ENCODE measurements at regions not wholly inside any gene's neighbourhood (a gene's known extent, or its start where the extent isn't known, plus 50 kb on each side); places are given as distances from the start of the nearest gene placed in this dataset.

GRCh38 chr14:65329481-65329880 lies 83.0 kb upstream of the FUT8 start:
- no peak for TF ChIP-seq PBX3 (IDR thresholded peaks at IDR 0.05)
- no peak for TF ChIP-seq RCOR1 (IDR thresholded peaks at IDR 0.05; ENCODE audit: low read length)
- no peak for TF ChIP-seq SIN3A (IDR thresholded peaks at IDR 0.05; ENCODE audit: borderline replicate concordance, low read depth, low read length)
- no peak for TF ChIP-seq TAF1 (IDR thresholded peaks at IDR 0.05; ENCODE audit: borderline replicate concordance, low read depth, low read length)
- Histone ChIP-seq H3K9me3 (no peaks in the 10 kb centered on the region), H3K9ac (no peak overlapping the region), H3K4me1 (ENCODE audit: control insufficient read depth in 1 of 2, insufficient read depth in 2 of 2, low read depth in 1 of 2, low read length in 1 of 2) (peaks cover 2 to 7% of the 10 kb centered on the region in 2 experiments; a peak in 2 of 4 replicates), H3K27ac (ENCODE audit: low read depth in 2 of 2, low read length in 1 of 2) (no peak overlapping the region), H2AFZ (ENCODE audit: low read depth) (no peak overlapping the region), H3K4me3 (ENCODE audit: low read depth in 2 of 2, low read length in 1 of 2) (no peak overlapping the region), H3K9me2 (no peaks in the 10 kb centered on the region), H3K4me2 (no peak overlapping the region), H3F3A (replicated peaks; ENCODE audit: insufficient read depth) (no peaks in the 10 kb centered on the region), H3K36me3 (replicated peaks in 1 of 2; ENCODE audit: control insufficient read depth in 1 of 2, insufficient read depth in 2 of 2, low read length in 1 of 2) (no peaks in the 10 kb centered on the region), H3K79me2 (ENCODE audit: insufficient read depth) (no peaks in the 10 kb centered on the region), H4K20me1 (ENCODE audit: insufficient read depth) (no peaks in the 10 kb centered on the region), H3K27me3 (ENCODE audit: insufficient read depth) (no peaks in the 10 kb centered on the region)
- POLR2A ChIA-PET, result no interaction called here
- DNase-seq, result no peak
- CTCF ChIA-PET, result interaction anchor here (0.8 kb wide), 1 partner anchor 17 kb away, joined by 3 read pairs; no protein-coding TSS in a partner anchor
- WGBS (ENCODE audit: low lambda C conversion rate), result 97% methylated on average over 2 of the region's 2 CpGs

DNA sequence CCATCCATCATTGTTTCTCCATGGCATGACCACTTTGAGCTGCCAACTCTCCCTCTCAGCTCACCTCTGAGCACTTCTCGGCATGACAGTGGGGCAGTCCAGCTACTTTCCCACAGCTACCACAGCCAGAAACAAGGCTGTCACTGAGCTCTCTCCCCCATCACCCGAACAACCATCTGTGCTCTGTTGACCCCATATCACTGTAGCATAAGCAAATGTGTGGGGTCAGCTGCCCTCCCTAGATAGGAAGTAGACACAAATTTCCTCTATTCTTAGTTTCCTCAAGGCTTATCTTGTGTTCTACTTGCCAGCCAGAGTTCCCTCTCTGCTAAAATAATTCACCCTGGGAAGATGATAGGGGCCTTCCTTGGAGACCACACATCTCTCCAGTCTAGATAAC lies 82.6 kb upstream of the FUT8 start:
- Histone ChIP-seq H2AFZ (ENCODE audit: low read depth) (no peak overlapping the region), H4K20me1 (ENCODE audit: insufficient read depth) (no peaks in the 10 kb centered on the region), H3K4me2 (no peak overlapping the region), H3K9me2 (no peaks in the 10 kb centered on the region), H3K36me3 (replicated peaks in 1 of 2; ENCODE audit: control insufficient read depth in 1 of 2, insufficient read depth in 2 of 2, low read length in 1 of 2) (no peaks in the 10 kb centered on the region), H3K9me3 (no peaks in the 10 kb centered on the region), H3K4me1 (ENCODE audit: control insufficient read depth in 1 of 2, insufficient read depth in 2 of 2, low read depth in 1 of 2, low read length in 1 of 2) (peaks cover 5 to 7% of the 10 kb centered on the region in 2 experiments; a peak in 2 of 4 replicates), H3K4me3 (ENCODE audit: low read depth in 2 of 2, low read length in 1 of 2) (no peak overlapping the region), H3F3A (replicated peaks; ENCODE audit: insufficient read depth) (no peaks in the 10 kb centered on the region), H3K27ac (ENCODE audit: low read depth in 2 of 2, low read length in 1 of 2) (no peak overlapping the region; a peak in 1 of 4 replicates), H3K27me3 (ENCODE audit: insufficient read depth) (no peaks in the 10 kb centered on the region), H3K79me2 (ENCODE audit: insufficient read depth) (no peaks in the 10 kb centered on the region), H3K9ac (no peak overlapping the region)
- CTCF ChIA-PET, result no interaction called here
- TF ChIP-seq JUND (IDR thresholded peaks at IDR 0.05), result no peak
- no peak for TF ChIP-seq YY1 (IDR thresholded peaks at IDR 0.05; ENCODE audit: low read depth)
- TF ChIP-seq MXI1 (IDR thresholded peaks at IDR 0.05; ENCODE audit: low read depth, low read length), result no peak
- no peak for TF ChIP-seq SMC3 (IDR thresholded peaks at IDR 0.05; ENCODE audit: low read depth, low read length)
- TF ChIP-seq, protein P1, sequence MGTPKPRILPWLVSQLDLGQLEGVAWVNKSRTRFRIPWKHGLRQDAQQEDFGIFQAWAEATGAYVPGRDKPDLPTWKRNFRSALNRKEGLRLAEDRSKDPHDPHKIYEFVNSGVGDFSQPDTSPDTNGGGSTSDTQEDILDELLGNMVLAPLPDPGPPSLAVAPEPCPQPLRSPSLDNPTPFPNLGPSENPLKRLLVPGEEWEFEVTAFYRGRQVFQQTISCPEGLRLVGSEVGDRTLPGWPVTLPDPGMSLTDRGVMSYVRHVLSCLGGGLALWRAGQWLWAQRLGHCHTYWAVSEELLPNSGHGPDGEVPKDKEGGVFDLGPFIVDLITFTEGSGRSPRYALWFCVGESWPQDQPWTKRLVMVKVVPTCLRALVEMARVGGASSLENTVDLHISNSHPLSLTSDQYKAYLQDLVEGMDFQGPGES (IDR thresholded peaks at IDR 0.05; ENCODE audit: low read depth, low read length), result no peak
- TF ChIP-seq, protein P2, sequence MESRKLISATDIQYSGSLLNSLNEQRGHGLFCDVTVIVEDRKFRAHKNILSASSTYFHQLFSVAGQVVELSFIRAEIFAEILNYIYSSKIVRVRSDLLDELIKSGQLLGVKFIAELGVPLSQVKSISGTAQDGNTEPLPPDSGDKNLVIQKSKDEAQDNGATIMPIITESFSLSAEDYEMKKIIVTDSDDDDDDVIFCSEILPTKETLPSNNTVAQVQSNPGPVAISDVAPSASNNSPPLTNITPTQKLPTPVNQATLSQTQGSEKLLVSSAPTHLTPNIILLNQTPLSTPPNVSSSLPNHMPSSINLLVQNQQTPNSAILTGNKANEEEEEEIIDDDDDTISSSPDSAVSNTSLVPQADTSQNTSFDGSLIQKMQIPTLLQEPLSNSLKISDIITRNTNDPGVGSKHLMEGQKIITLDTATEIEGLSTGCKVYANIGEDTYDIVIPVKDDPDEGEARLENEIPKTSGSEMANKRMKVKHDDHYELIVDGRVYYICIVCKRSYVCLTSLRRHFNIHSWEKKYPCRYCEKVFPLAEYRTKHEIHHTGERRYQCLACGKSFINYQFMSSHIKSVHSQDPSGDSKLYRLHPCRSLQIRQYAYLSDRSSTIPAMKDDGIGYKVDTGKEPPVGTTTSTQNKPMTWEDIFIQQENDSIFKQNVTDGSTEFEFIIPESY (IDR thresholded peaks at IDR 0.05; ENCODE audit: borderline replicate concordance, low read depth), result no peak
- TF ChIP-seq NFIC (IDR thresholded peaks at IDR 0.05; ENCODE audit: borderline replicate concordance), result no peak
- WGBS (ENCODE audit: low lambda C conversion rate), result 94% methylated on average over 2 of the region's 2 CpGs
- DNase-seq, result no peak
- POLR2A ChIA-PET, result no interaction called here

All from SK-N-SH (cell line).